Lower leg skin (tissue), 4 donors: ENCODE measurements at regions not wholly inside any gene's neighbourhood (a gene's known extent, or its start where the extent isn't known, plus 50 kb on each side); places are given as distances from the start of the nearest gene placed in this dataset.

Experiments used
- DNase-seq, 2 donors: peaks; one replicate each; pipeline ENCODE4 v3.0.0-alpha.2; 2019; ENCODE audit warnings: low spot score in 2 of 2
- H3K4me3 ChIP-seq: fragments of 200-600 bp; sonication (generic); 2 replicates; pipeline ENCODE4 v1.5.1; 2017; ENCODE audit warnings: mild to moderate bottlenecking, low read depth; ENCODE audit not compliant: poor library complexity, severe bottlenecking
- POLR2A ChIP-seq, 2 donors: fragments of 450-650 bp; IDR thresholded peaks; one replicate each; pipeline ENCODE4 v1.6.1; 2016 to 2017; ENCODE audit warnings: antibody characterized with exemption in 2 of 2, mild to moderate bottlenecking in 1 of 2, moderate library complexity in 1 of 2
- WGBS, 2 donors: methylation state at CpG; one replicate each; pipeline ENCODE4 v1.1.5; 2018; 5-methylcytosine and 5-hydroxymethylcytosine counted together
- intact Hi-C: fragments of 100-400 bp; cut with DNase I; formaldehyde crosslinking; loops from one replicate; pipeline ENCODE4 v1.15.0; 2023; ENCODE audit warnings: low total_unique reads
- TF ChIP-seq, protein P1 (sequence below), 3 donors: fragments of 450-650 bp; IDR thresholded peaks; one replicate each; pipeline ENCODE4 v1.5.1; 2016; ENCODE audit warnings: antibody characterized with exemption in 3 of 3, mild to moderate bottlenecking in 3 of 3, moderate library complexity in 2 of 3

GRCh38 chr4:32435308-32435707, 1715.1 kb downstream of the PCDH7 start:
- DNase-seq, result no peak
- intact Hi-C loops, result no loop called here
- 73 to 80% methylated on average over 2 of the region's 2 CpGs for WGBS, 2 donors
- no peak for TF ChIP-seq POLR2A (IDR thresholded peaks at IDR 0.05)
- TF ChIP-seq, protein P1, sequence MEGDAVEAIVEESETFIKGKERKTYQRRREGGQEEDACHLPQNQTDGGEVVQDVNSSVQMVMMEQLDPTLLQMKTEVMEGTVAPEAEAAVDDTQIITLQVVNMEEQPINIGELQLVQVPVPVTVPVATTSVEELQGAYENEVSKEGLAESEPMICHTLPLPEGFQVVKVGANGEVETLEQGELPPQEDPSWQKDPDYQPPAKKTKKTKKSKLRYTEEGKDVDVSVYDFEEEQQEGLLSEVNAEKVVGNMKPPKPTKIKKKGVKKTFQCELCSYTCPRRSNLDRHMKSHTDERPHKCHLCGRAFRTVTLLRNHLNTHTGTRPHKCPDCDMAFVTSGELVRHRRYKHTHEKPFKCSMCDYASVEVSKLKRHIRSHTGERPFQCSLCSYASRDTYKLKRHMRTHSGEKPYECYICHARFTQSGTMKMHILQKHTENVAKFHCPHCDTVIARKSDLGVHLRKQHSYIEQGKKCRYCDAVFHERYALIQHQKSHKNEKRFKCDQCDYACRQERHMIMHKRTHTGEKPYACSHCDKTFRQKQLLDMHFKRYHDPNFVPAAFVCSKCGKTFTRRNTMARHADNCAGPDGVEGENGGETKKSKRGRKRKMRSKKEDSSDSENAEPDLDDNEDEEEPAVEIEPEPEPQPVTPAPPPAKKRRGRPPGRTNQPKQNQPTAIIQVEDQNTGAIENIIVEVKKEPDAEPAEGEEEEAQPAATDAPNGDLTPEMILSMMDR (IDR thresholded peaks at IDR 0.05), result no peak
- H3K4me3 ChIP-seq, result no peak overlapping the region

DNA sequence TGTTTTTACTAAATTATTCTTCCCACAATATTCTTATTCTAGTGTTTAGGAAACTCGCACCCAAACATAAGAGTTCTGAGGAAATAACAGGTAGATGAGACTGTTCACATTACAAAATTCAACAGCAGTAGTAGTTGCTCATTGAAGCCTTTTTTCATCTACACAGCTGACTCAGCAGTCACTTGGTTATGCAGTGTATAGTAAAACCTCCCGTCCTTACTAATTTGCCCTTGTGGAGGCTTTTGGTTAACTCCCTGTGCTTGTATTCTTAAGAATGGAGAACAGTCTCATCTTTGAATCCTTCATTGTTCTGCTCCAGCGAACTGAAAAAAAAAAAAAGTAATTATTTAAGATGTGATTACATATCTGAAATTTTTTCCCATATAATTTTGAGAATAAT, 1716.6 kb downstream of the PCDH7 start:
- TF ChIP-seq, protein P1 (IDR thresholded peaks at IDR 0.05), result no peak
- TF ChIP-seq POLR2A (IDR thresholded peaks at IDR 0.05), result no peak
- no peak for DNase-seq
- 76 to 77% methylated on average over 3 of the region's 3 CpGs for WGBS, 2 donors
- no peak overlapping the region for H3K4me3 ChIP-seq
- intact Hi-C loops, result no loop called here

- DNase-seq, result no peak
- intact Hi-C loops, result no loop called here
- H3K4me3 ChIP-seq, result no peak overlapping the region
- no peak for TF ChIP-seq POLR2A (IDR thresholded peaks at IDR 0.05)
- TF ChIP-seq, protein P1 (IDR thresholded peaks at IDR 0.05), result no peak
- WGBS, 2 donors, result 53 to 62% methylated on average over 3 of the region's 3 CpGs
Observed at GRCh38 chr4:32440391-32440790, 1720.2 kb downstream of the PCDH7 start.

- 86 to 93% methylated on average over 1 of the region's 1 CpG for WGBS, 2 donors
- intact Hi-C loops, result no loop called here
- no peak for TF ChIP-seq POLR2A (IDR thresholded peaks at IDR 0.05)
- TF ChIP-seq, protein P1 (IDR thresholded peaks at IDR 0.05), result no peak
- DNase-seq, result no peak
- no peak overlapping the region for H3K4me3 ChIP-seq
Observed at GRCh38 chr4:32454482-32454881, 1734.3 kb downstream of the PCDH7 start.

GRCh38 chr4:32455231-32455630, 1735.1 kb downstream of the PCDH7 start:
- WGBS, 2 donors, result 78 to 82% methylated on average over 2 of the region's 2 CpGs
- TF ChIP-seq, protein P1 (IDR thresholded peaks at IDR 0.05), result no peak
- no peak for TF ChIP-seq POLR2A (IDR thresholded peaks at IDR 0.05)
- H3K4me3 ChIP-seq, result no peak overlapping the region
- intact Hi-C loops, result no loop called here
- no peak for DNase-seq

GRCh38 chr4:32460972-32461371, 1740.8 kb downstream of the PCDH7 start:
- WGBS, 2 donors, result 76 to 88% methylated on average over 1 of the region's 1 CpG
- no peak for TF ChIP-seq POLR2A (IDR thresholded peaks at IDR 0.05)
- TF ChIP-seq, protein P1 (IDR thresholded peaks at IDR 0.05), result no peak

More at GRCh38 chr4:32460972-32461371, 1740.8 kb downstream of the PCDH7 start:
- intact Hi-C loops, result no loop called here
- DNase-seq, result no peak
- no peak overlapping the region for H3K4me3 ChIP-seq
